ENCODE measurements at regions not wholly inside any gene's neighbourhood (a gene's known extent, or its start where the extent isn't known, plus 50 kb on each side); places are given as distances from the start of the nearest gene placed in this dataset.

GRCh38 chr4:18733961-18734360 is 712.4 kb upstream of the LCORL start:
- H3K9me3 ChIP-seq (ENCODE audit: control insufficient read depth in 2 of 3, insufficient read depth in 1 of 3, low read length in 3 of 3) = no peaks in the 10 kb centered on the region
- peaks cover 0 to 3% (median 0%) of the 10 kb centered on the region in 3 donors for H3K4me1 ChIP-seq (ENCODE audit: control insufficient read depth in 2 of 3, insufficient read depth in 2 of 3, low read depth in 1 of 3, low read length in 3 of 3)
- FAIRE-seq = no peak
- no peaks in the 10 kb centered on the region for H3K36me3 ChIP-seq (ENCODE audit: control insufficient read depth in 2 of 3, insufficient read depth in 3 of 3, low read length in 3 of 3)
- TF ChIP-seq CTCF (IDR thresholded peaks at IDR 0.05; ENCODE audit: borderline replicate concordance, extremely low read depth, insufficient read depth) = no peak
- intact Hi-C loops (cut with DNase I) = no loop called here
- DNase-seq = peak in 2 of 5 donors; percentile 27 to 50
- H3K9ac ChIP-seq (ENCODE audit: low read length in 3 of 3) = no peak overlapping the region
- H3K27me3 ChIP-seq (ENCODE audit: control insufficient read depth, insufficient read depth, low read length) = no peaks in the 10 kb centered on the region
- H3K27ac ChIP-seq (ENCODE audit: low read depth in 2 of 2, low read length in 2 of 2) = no peak overlapping the region
- H3K4me3 ChIP-seq (ENCODE audit: low read length in 3 of 3) = no peak overlapping the region

GRCh38 chr4:18722748-18723191 is 701.2 kb upstream of the LCORL start:
- intact Hi-C loops (cut with DNase I) = no loop called here
- no peak for TF ChIP-seq CTCF (IDR thresholded peaks at IDR 0.05; ENCODE audit: borderline replicate concordance, extremely low read depth, insufficient read depth)
- FAIRE-seq = no peak
- Histone ChIP-seq H3K4me3 (ENCODE audit: low read length in 3 of 3) (no peak overlapping the region), H3K9ac (ENCODE audit: low read length in 3 of 3) (no peak overlapping the region), H3K27me3 (ENCODE audit: control insufficient read depth, insufficient read depth, low read length) (no peaks in the 10 kb centered on the region), H3K4me1 (ENCODE audit: control insufficient read depth in 2 of 3, insufficient read depth in 2 of 3, low read depth in 1 of 3, low read length in 3 of 3) (no peaks in the 10 kb centered on the region), H3K9me3 (ENCODE audit: control insufficient read depth in 2 of 3, insufficient read depth in 1 of 3, low read length in 3 of 3) (no peaks in the 10 kb centered on the region), H3K27ac (ENCODE audit: low read depth in 2 of 2, low read length in 2 of 2) (no peak overlapping the region), H3K36me3 (ENCODE audit: control insufficient read depth in 2 of 3, insufficient read depth in 3 of 3, low read length in 3 of 3) (no peaks in the 10 kb centered on the region)
- peak in 4 of 5 donors; percentile 21 to 60 (median 46) for DNase-seq

- TF ChIP-seq CTCF (IDR thresholded peaks at IDR 0.05; ENCODE audit: borderline replicate concordance, extremely low read depth, insufficient read depth) = no peak
- no peaks in the 10 kb centered on the region for H3K36me3 ChIP-seq (ENCODE audit: control insufficient read depth in 2 of 3, insufficient read depth in 3 of 3, low read length in 3 of 3)
- intact Hi-C loops (cut with DNase I) = no loop called here
- DNase-seq (no peak), FAIRE-seq (no peak)
- no peaks in the 10 kb centered on the region for H3K27me3 ChIP-seq (ENCODE audit: control insufficient read depth, insufficient read depth, low read length)
- H3K9me3 ChIP-seq (ENCODE audit: control insufficient read depth in 2 of 3, insufficient read depth in 1 of 3, low read length in 3 of 3) = no peaks in the 10 kb centered on the region
- no peak overlapping the region for H3K4me3 ChIP-seq (ENCODE audit: low read length in 3 of 3)
- H3K27ac ChIP-seq (ENCODE audit: low read depth in 2 of 2, low read length in 2 of 2) = no peak overlapping the region
- no peaks in the 10 kb centered on the region for H3K4me1 ChIP-seq (ENCODE audit: control insufficient read depth in 2 of 3, insufficient read depth in 2 of 3, low read depth in 1 of 3, low read length in 3 of 3)
- no peak overlapping the region for H3K9ac ChIP-seq (ENCODE audit: low read length in 3 of 3)
Measured at GRCh38 chr4:18698119-18698883, 676.7 kb upstream of the LCORL start.

All from kidney (tissue), 13 donors.